ENCODE measurements at regions not wholly inside any gene's neighbourhood (a gene's known extent, or its start where the extent isn't known, plus 50 kb on each side); places are given as distances from the start of the nearest gene placed in this dataset.

- 52% methylated on average over 6 of the region's 8 CpGs for WGBS (ENCODE audit: insufficient coverage)
- H3K27me3 Mint-ChIP-seq (ENCODE audit: low read depth in 3 of 3): peaks cover 0 to 8% (median 0%) of the 10 kb centered on the region in 3 donors
- intact Hi-C loops (cut with micrococcal nuclease): no loop called here
- no peaks in the 10 kb centered on the region for H3K36me3 Mint-ChIP-seq
- no peaks in the 10 kb centered on the region for H3K79me2 ChIP-seq (ENCODE audit: insufficient read depth, low read length)
- H2AFZ ChIP-seq (ENCODE audit: insufficient read depth, low read depth, low read length, poor library complexity, severe bottlenecking): no peak overlapping the region
- no peaks in the 10 kb centered on the region for H3K4me1 ChIP-seq (ENCODE audit: control insufficient read depth in 1 of 2, insufficient read depth in 2 of 2, low read length in 2 of 2)
- H3K36me3 ChIP-seq (replicated peaks in 1 of 2; ENCODE audit: control insufficient read depth in 1 of 2, insufficient read depth in 2 of 2, low read length in 2 of 2): no peaks in the 10 kb centered on the region
- no peaks in the 10 kb centered on the region for H3K27me3 ChIP-seq (ENCODE audit: control insufficient read depth in 2 of 2, insufficient read depth in 2 of 2, low read length in 2 of 2)
- no peak overlapping the region for H3K4me2 ChIP-seq (replicated peaks; ENCODE audit: extremely low read depth, low read length, poor library complexity, severe bottlenecking)
- no peak overlapping the region for H3K4me3 Mint-ChIP-seq
- H3K4me1 Mint-ChIP-seq: no peaks in the 10 kb centered on the region
- H4K20me1 ChIP-seq (ENCODE audit: insufficient read depth, low read length): no peaks in the 10 kb centered on the region
- TF ChIP-seq, protein P1, sequence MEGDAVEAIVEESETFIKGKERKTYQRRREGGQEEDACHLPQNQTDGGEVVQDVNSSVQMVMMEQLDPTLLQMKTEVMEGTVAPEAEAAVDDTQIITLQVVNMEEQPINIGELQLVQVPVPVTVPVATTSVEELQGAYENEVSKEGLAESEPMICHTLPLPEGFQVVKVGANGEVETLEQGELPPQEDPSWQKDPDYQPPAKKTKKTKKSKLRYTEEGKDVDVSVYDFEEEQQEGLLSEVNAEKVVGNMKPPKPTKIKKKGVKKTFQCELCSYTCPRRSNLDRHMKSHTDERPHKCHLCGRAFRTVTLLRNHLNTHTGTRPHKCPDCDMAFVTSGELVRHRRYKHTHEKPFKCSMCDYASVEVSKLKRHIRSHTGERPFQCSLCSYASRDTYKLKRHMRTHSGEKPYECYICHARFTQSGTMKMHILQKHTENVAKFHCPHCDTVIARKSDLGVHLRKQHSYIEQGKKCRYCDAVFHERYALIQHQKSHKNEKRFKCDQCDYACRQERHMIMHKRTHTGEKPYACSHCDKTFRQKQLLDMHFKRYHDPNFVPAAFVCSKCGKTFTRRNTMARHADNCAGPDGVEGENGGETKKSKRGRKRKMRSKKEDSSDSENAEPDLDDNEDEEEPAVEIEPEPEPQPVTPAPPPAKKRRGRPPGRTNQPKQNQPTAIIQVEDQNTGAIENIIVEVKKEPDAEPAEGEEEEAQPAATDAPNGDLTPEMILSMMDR (IDR thresholded peaks at IDR 0.05): no peak
- H3K27ac Mint-ChIP-seq: no peak overlapping the region
- H3K9ac ChIP-seq (ENCODE audit: insufficient read depth, low read length, poor library complexity, severe bottlenecking): no peak overlapping the region
- no peak for DNase-seq
- H3K9me3 Mint-ChIP-seq: peaks cover 0 to 15% (median 7%) of the 10 kb centered on the region in 7 donors
- no peak overlapping the region for H3K27ac ChIP-seq (ENCODE audit: low read depth in 1 of 2, low read length in 2 of 2)
- no peak overlapping the region for H3K4me3 ChIP-seq (replicated peaks in 1 of 3; ENCODE audit: low read depth in 2 of 3, low read length in 3 of 3)
- peaks cover 3 to 5% of the 10 kb centered on the region in 2 donors for H3K9me3 ChIP-seq (replicated peaks in 1 of 2; ENCODE audit: control insufficient read depth in 1 of 2, insufficient read depth in 1 of 2, low read length in 2 of 2)
These were observed 233.5 kb downstream of the DHX35 start for GRCh38 chr20:39195582-39196021.

DNA sequence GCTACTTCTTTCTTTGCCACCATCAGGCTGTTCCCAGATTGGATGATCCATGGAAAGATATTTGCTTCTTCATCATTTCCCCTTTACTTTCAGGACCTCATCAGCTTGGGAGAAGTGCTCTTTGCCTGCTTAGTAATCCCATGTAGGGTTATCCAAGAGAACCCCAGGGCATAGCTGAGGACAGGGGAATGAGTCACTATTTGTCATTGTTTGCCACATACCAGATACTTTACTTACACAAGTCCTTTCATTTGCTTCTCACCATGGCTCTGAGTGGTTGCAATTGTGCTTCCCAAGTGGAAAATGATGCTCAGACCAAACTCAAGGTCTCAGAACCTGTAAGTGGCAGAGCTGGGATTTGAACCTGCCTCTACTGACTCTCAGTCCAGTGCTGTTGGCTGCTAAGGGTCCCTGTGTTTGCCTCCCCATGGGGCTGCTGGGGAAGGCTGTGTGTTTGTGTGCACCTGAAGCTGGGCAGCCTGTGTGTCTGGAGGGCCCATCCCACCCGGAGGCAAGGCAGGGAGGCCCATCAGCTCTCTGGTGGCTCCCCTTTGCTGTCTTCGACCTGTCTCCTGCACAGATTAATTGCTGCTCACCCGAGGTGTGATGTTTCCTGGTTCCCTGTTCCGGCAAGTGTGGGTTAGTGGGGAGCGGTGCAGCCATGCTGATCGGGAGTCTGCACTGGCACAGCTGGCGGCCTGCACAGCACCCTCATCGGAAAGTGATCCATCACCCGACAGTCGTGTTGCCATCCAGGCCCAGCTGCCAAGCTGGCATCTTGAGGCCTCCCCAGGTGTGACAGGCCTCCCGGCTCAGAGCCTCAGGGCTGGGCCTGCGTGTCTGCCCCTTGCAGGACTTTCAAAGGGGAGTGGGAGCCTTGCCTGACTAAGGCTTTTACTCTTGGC lies 228.8 kb downstream of the DHX35 start:
- H3K27ac Mint-ChIP-seq: no peak overlapping the region
- no peaks in the 10 kb centered on the region for H3K4me1 Mint-ChIP-seq
- peaks cover 0 to under 1% of the 10 kb centered on the region in 2 donors for H3K9me3 ChIP-seq (replicated peaks in 1 of 2; ENCODE audit: control insufficient read depth in 1 of 2, insufficient read depth in 1 of 2, low read length in 2 of 2)

More for the DNA sequence above, 228.8 kb downstream of the DHX35 start:
- Histone ChIP-seq H3K79me2 (ENCODE audit: insufficient read depth, low read length) (no peaks in the 10 kb centered on the region), H3K4me1 (ENCODE audit: control insufficient read depth in 1 of 2, insufficient read depth in 2 of 2, low read length in 2 of 2) (no peaks in the 10 kb centered on the region), H3K4me3 (replicated peaks in 1 of 3; ENCODE audit: low read depth in 2 of 3, low read length in 3 of 3) (no peak overlapping the region), H4K20me1 (ENCODE audit: insufficient read depth, low read length) (no peaks in the 10 kb centered on the region), H3K4me2 (replicated peaks; ENCODE audit: extremely low read depth, low read length, poor library complexity, severe bottlenecking) (no peak overlapping the region), H3K36me3 (replicated peaks in 1 of 2; ENCODE audit: control insufficient read depth in 1 of 2, insufficient read depth in 2 of 2, low read length in 2 of 2) (no peaks in the 10 kb centered on the region), H3K27ac (ENCODE audit: low read depth in 1 of 2, low read length in 2 of 2) (no peak overlapping the region), H3K9ac (ENCODE audit: insufficient read depth, low read length, poor library complexity, severe bottlenecking) (no peak overlapping the region), H2AFZ (ENCODE audit: insufficient read depth, low read depth, low read length, poor library complexity, severe bottlenecking) (no peak overlapping the region), H3K27me3 (ENCODE audit: control insufficient read depth in 2 of 2, insufficient read depth in 2 of 2, low read length in 2 of 2) (no peaks in the 10 kb centered on the region)
- no peaks in the 10 kb centered on the region for H3K36me3 Mint-ChIP-seq
- intact Hi-C loops (cut with micrococcal nuclease): no loop called here
- no peak for DNase-seq
- WGBS (ENCODE audit: insufficient coverage): 86% methylated on average over 12 of the region's 12 CpGs
- peaks cover 0 to 6% (median 0%) of the 10 kb centered on the region in 3 donors for H3K27me3 Mint-ChIP-seq (ENCODE audit: low read depth in 3 of 3)
- H3K4me3 Mint-ChIP-seq: no peak overlapping the region
- TF ChIP-seq, protein P1 (IDR thresholded peaks at IDR 0.05): no peak
- H3K9me3 Mint-ChIP-seq: peaks cover 0 to 8% (median 5%) of the 10 kb centered on the region in 7 donors
